HCT116 (cell line): ENCODE measurements at regions not wholly inside any gene's neighbourhood (a gene's known extent, or its start where the extent isn't known, plus 50 kb on each side); places are given as distances from the start of the nearest gene placed in this dataset.

Experiments
- ATAC-seq: fragments of 200-7000 bp; cut with Tn5 transposase; 2 replicates; pipeline ENCODE4 v1.9.1; 2020; ENCODE audit warnings: mild to moderate bottlenecking, moderate library complexity
- BruUV-seq: library from RNA; stranded (reverse); fragments of 400-500 nt; replicated peaks from 2 replicates; lab custom pipeline; 2021; lab: Mats Ljungman, UMichigan
- CTCF ChIA-PET: fragments of 300-600 bp; sonication (Branson Sonifier 250); formaldehyde crosslinking; loops from one replicate; lab custom pipeline; 2021; ENCODE audit warnings: antibody characterized with exemption; lab: Charles Lee
- POLR2A ChIA-PET: fragments of 300-600, 350-600 bp; sonication (Branson Sonifier 250); formaldehyde crosslinking; loops from one replicate; lab custom pipeline; 2021; ENCODE audit warnings: antibody characterized with exemption; lab: Charles Lee
- RAD21 ChIA-PET, 2 experiments: fragments of 300-600 bp; sonication (Branson Sonifier 250); formaldehyde crosslinking; loops; one replicate each; lab custom pipeline; 2023; ENCODE audit warnings: low total read pairs in 2 of 2; ENCODE audit not compliant: uncharacterized antibody in 2 of 2, unreplicated experiment in 2 of 2, low non-redundant PET in 1 of 2; lab: Charles Lee
- DNase-seq: peaks from one replicate; pipeline ENCODE4 v3.0.0-alpha.2; 2010; ENCODE audit warnings: low read depth, low spot score
- H2AFZ ChIP-seq: fragments of 200-600 bp; shearing (Covaris generic), sonication (generic); 2 replicates; pipeline ENCODE4 v1.6.1; 2017; ENCODE audit warnings: low read depth, mixed run types, mixed read lengths, antibody characterized with exemption, low read length; ENCODE audit not compliant: poor library complexity, severe bottlenecking
- H3K27ac ChIP-seq: 2 replicates; pipeline ENCODE4 v1.5.1; 2012; ENCODE audit warnings: low read depth, low read length
- H3K27me3 ChIP-seq: fragments of 200-600 bp; sonication (generic); 2 replicates; pipeline ENCODE4 v1.6.1; 2016; ENCODE audit warnings: mixed run types, low read length, mixed read lengths; ENCODE audit not compliant: insufficient read depth
- H3K36me3 ChIP-seq, 2 experiments: fragments of 200-500 bp in 1 of 2; fragments of 200-600 bp in 1 of 2; sonication (Bioruptor generic) in 1 of 2; sonication (generic) in 1 of 2; 2 replicates each; pipeline versions ENCODE4 v1.5.1 to v1.6.1; 2014 to 2016; ENCODE audit warnings: low read length in 2 of 2, inconsistent platforms in 1 of 2, mixed read lengths in 1 of 2, mixed run types in 1 of 2; ENCODE audit not compliant: insufficient read depth in 2 of 2, control insufficient read depth in 1 of 2
- H3K4me1 ChIP-seq, 2 experiments: fragments of 200-600 bp in 1 of 2; sonication (generic) in 1 of 2; 2 replicates each; pipeline versions ENCODE4 v1.5.1 to v1.6.1; 2012 to 2017; ENCODE audit warnings: low read length in 2 of 2, inconsistent platforms in 1 of 2, mild to moderate bottlenecking in 1 of 2, mixed read lengths in 1 of 2, mixed run types in 1 of 2, moderate library complexity in 1 of 2; ENCODE audit not compliant: insufficient read depth in 2 of 2, control insufficient read depth in 1 of 2
- H3K4me2 ChIP-seq: fragments of 200-600 bp; sonication (generic); 2 replicates; pipeline ENCODE4 v1.6.1; 2017; ENCODE audit warnings: mixed run types, low read length, mixed read lengths
- H3K4me3 ChIP-seq, 2 experiments: fragments of 200-600 bp in 1 of 2; sonication (generic) in 1 of 2; replicated peaks in 1 of 2; 2 replicates each; pipeline ENCODE4 v1.5.1; 2011 to 2016; ENCODE audit warnings: low read length in 2 of 2, control low read depth in 1 of 2, low read depth in 1 of 2, mild to moderate bottlenecking in 1 of 2, mixed read lengths in 1 of 2, mixed run types in 1 of 2
- H3K79me2 ChIP-seq: fragments of 200-600 bp; sonication (generic); 2 replicates; pipeline ENCODE4 v1.6.1; 2017; ENCODE audit warnings: mild to moderate bottlenecking, mixed run types, low read length, moderate library complexity, mixed read lengths; ENCODE audit not compliant: insufficient read depth
- H3K9ac ChIP-seq: fragments of 200-600 bp; sonication (generic); 2 replicates; pipeline ENCODE4 v1.6.1; 2016; ENCODE audit warnings: low read length, mixed read lengths
- H3K9me2 ChIP-seq: fragments of 200-600 bp; sonication (generic), shearing (Covaris generic); 2 replicates; pipeline ENCODE4 v1.6.1; 2017; ENCODE audit warnings: mixed run types, mild to moderate bottlenecking, moderate library complexity; ENCODE audit not compliant: insufficient read depth
- H3K9me3 ChIP-seq, 2 experiments: fragments of 200-500 bp in 1 of 2; fragments of 200-600 bp in 1 of 2; sonication (Bioruptor generic) in 1 of 2; sonication (generic) in 1 of 2; 2 replicates each; pipeline ENCODE4 v1.6.1; 2014 to 2017; ENCODE audit warnings: low read length in 2 of 2, mixed read lengths in 2 of 2, inconsistent platforms in 1 of 2, low read depth in 1 of 2, mild to moderate bottlenecking in 1 of 2, mixed run types in 1 of 2, moderate library complexity in 1 of 2; ENCODE audit not compliant: control insufficient read depth in 1 of 2, insufficient read depth in 1 of 2
- H4K20me1 ChIP-seq: fragments of 200-600 bp; sonication (generic), shearing (Covaris generic); 2 replicates; pipeline ENCODE4 v1.6.1; 2017; ENCODE audit warnings: mixed run types, mild to moderate bottlenecking, moderate library complexity; ENCODE audit not compliant: insufficient read depth
- CBX3 ChIP-seq: IDR thresholded peaks from 2 replicates; pipeline ENCODE4 v1.6.1; 2012; ENCODE audit warnings: low read depth
- CEBPB ChIP-seq: IDR thresholded peaks from 2 replicates; pipeline ENCODE4 v1.6.1; 2012; ENCODE audit warnings: low read depth
- EGR1 ChIP-seq: IDR thresholded peaks from 2 replicates; pipeline ENCODE4 v1.6.1; 2012; ENCODE audit warnings: low read depth
- ELF1 ChIP-seq: IDR thresholded peaks from 2 replicates; pipeline ENCODE4 v1.6.1; 2012; ENCODE audit warnings: low read depth, borderline replicate concordance
- EZH2 ChIP-seq: fragments of 200-600 bp; sonication (generic); IDR thresholded peaks from 2 replicates; pipeline ENCODE4 v1.6.1; 2017; ENCODE audit warnings: antibody characterized with exemption, mixed run types
- JUND ChIP-seq: IDR thresholded peaks from 2 replicates; pipeline ENCODE4 v1.6.1; 2012
- POLR2A ChIP-seq: IDR thresholded peaks from 2 replicates; pipeline ENCODE4 v1.7.0; 2011; ENCODE audit warnings: borderline replicate concordance; ENCODE audit not compliant: insufficient read depth, insufficient read length; ENCODE audit errors: extremely low read depth
- POLR2AphosphoS5 ChIP-seq: IDR thresholded peaks from 2 replicates; pipeline ENCODE4 v1.6.1; 2011; ENCODE audit warnings: mild to moderate bottlenecking, low read depth, low read length, moderate library complexity
- RAD21 ChIP-seq: IDR thresholded peaks from 2 replicates; pipeline ENCODE4 v1.6.1; 2012; ENCODE audit warnings: low read depth, mild to moderate bottlenecking
- SIN3A ChIP-seq: IDR thresholded peaks from 2 replicates; pipeline ENCODE4 v1.6.1; 2012; ENCODE audit warnings: low read depth
- SP1 ChIP-seq: IDR thresholded peaks from 2 replicates; pipeline ENCODE4 v1.6.1; 2012; ENCODE audit warnings: low read depth
- SRF ChIP-seq: IDR thresholded peaks from 2 replicates; pipeline ENCODE4 v1.6.1; 2012; ENCODE audit warnings: low read depth
- YY1 ChIP-seq: IDR thresholded peaks from 2 replicates; pipeline ENCODE4 v1.6.1; 2011; ENCODE audit warnings: low read length, low read depth, moderate library complexity, mild to moderate bottlenecking; ENCODE audit not compliant: insufficient replicate concordance; ENCODE audit errors: extremely low read depth
- ZFX ChIP-seq: fragments of 450-650 bp; IDR thresholded peaks from 2 replicates; pipeline ENCODE4 v1.6.1; 2017
- ZNF274 ChIP-seq: fragments of 200-500 bp; sonication (Bioruptor generic); IDR thresholded peaks from 2 replicates; pipeline ENCODE4 v1.6.1; 2014; ENCODE audit warnings: mild to moderate bottlenecking, low read depth, low read length, inconsistent platforms
- intact Hi-C: fragments of 100-400 bp; cut with micrococcal nuclease; formaldehyde crosslinking; loops from 2 replicates; pipeline ENCODE4 v1.10.0; 2022
- TF ChIP-seq, protein P1 (sequence below), 3 experiments: fragments of 200-600 bp in 1 of 3; sonication (generic) in 1 of 3; IDR thresholded peaks in 2 of 3; conservative IDR thresholded peaks in 1 of 3; 2 replicates each; pipeline ENCODE4 v1.5.1; 2012 to 2017; ENCODE audit warnings: low read depth in 2 of 3, low read length in 2 of 3, antibody characterized with exemption in 1 of 3, borderline replicate concordance in 1 of 3, control low read depth in 1 of 3, mild to moderate bottlenecking in 1 of 3, mixed read lengths in 1 of 3, mixed run types in 1 of 3, moderate library complexity in 1 of 3; ENCODE audit not compliant: insufficient read depth in 1 of 3

- RAD21 ChIA-PET, result no interaction called here
- no peaks in the 10 kb centered on the region for H3K79me2 ChIP-seq
- DNase-seq (no peak), ATAC-seq (no peak)
- H3K4me3 ChIP-seq, result no peak overlapping the region
- H3K4me1 ChIP-seq, result peaks cover 0 to 9% of the 10 kb centered on the region in 2 experiments; a peak in 3 of 4 replicates
- no peaks in the 10 kb centered on the region for H3K9me3 ChIP-seq
- no peak overlapping the region for H3K9ac ChIP-seq
- intact Hi-C loops, result no loop called here
- CTCF ChIA-PET, result no interaction called here
- H3K36me3 ChIP-seq, result no peaks in the 10 kb centered on the region
- POLR2A ChIA-PET, result no interaction called here
- no peaks in the 10 kb centered on the region for H4K20me1 ChIP-seq
- no peak overlapping the region for H2AFZ ChIP-seq
- no peaks in the 10 kb centered on the region for H3K27me3 ChIP-seq
- no TSS peak for BruUV-seq
- H3K4me2 ChIP-seq, result no peak overlapping the region
- H3K27ac ChIP-seq, result no peak overlapping the region
- no peak for TF ChIP-seq RAD21
- TF ChIP-seq SIN3A, result no peak
- no peak for TF ChIP-seq ZNF274
- H3K9me2 ChIP-seq, result no peaks in the 10 kb centered on the region
These were observed 62.8 kb downstream of the FAM241B start for GRCh38 chr10:69692891-69693290.

GRCh38 chr10:69693886-69694285, 63.8 kb downstream of the FAM241B start:
- Histone ChIP-seq H3K79me2 (no peaks in the 10 kb centered on the region), H3K4me3 (no peak overlapping the region), H3K4me1 (peaks cover 0 to 9% of the 10 kb centered on the region in 2 experiments; a peak in 3 of 4 replicates), H3K9me2 (no peaks in the 10 kb centered on the region), H3K27me3 (no peaks in the 10 kb centered on the region), H3K36me3 (no peaks in the 10 kb centered on the region), H3K9ac (no peak overlapping the region), H3K27ac (no peak overlapping the region), H4K20me1 (no peaks in the 10 kb centered on the region), H2AFZ (no peak overlapping the region), H3K4me2 (no peak overlapping the region), H3K9me3 (no peaks in the 10 kb centered on the region)
- intact Hi-C loops, result no loop called here
- BruUV-seq, result no TSS peak
- ChIA-PET POLR2A (no interaction called here), CTCF (no interaction called here), RAD21 (interaction anchor here in 1 of 2 experiments (0.7 kb wide), 1 partner anchor 49 kb away, joined by 3 read pairs; no protein-coding TSS in a partner anchor)
- no peak for ATAC-seq
- TF ChIP-seq YY1, result no peak
- TF ChIP-seq EZH2, result no peak
- no peak for TF ChIP-seq SRF
- TF ChIP-seq POLR2AphosphoS5, result no peak
- no peak for TF ChIP-seq CBX3
- no peak for TF ChIP-seq SIN3A
- no peak for TF ChIP-seq ZFX
- no peak for TF ChIP-seq RAD21
- no peak for TF ChIP-seq SP1
- TF ChIP-seq CEBPB, result no peak
- TF ChIP-seq, protein P1, sequence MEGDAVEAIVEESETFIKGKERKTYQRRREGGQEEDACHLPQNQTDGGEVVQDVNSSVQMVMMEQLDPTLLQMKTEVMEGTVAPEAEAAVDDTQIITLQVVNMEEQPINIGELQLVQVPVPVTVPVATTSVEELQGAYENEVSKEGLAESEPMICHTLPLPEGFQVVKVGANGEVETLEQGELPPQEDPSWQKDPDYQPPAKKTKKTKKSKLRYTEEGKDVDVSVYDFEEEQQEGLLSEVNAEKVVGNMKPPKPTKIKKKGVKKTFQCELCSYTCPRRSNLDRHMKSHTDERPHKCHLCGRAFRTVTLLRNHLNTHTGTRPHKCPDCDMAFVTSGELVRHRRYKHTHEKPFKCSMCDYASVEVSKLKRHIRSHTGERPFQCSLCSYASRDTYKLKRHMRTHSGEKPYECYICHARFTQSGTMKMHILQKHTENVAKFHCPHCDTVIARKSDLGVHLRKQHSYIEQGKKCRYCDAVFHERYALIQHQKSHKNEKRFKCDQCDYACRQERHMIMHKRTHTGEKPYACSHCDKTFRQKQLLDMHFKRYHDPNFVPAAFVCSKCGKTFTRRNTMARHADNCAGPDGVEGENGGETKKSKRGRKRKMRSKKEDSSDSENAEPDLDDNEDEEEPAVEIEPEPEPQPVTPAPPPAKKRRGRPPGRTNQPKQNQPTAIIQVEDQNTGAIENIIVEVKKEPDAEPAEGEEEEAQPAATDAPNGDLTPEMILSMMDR (IDR thresholded peaks at IDR 0.05 in 2 of 3, conservative IDR thresholded peaks at IDR 0.05 in 1 of 3; ENCODE audit: borderline replicate concordance in 1 of 3, insufficient read depth in 1 of 3, low read depth in 2 of 3, low read length in 2 of 3), result no peak
- no peak for TF ChIP-seq JUND
- TF ChIP-seq ELF1, result no peak
- no peak for TF ChIP-seq POLR2A
- TF ChIP-seq EGR1, result no peak
- DNase-seq, result no peak
